Esophagus squamous epithelium (tissue), 4 donors: ENCODE measurements at regions not wholly inside any gene's neighbourhood (a gene's known extent, or its start where the extent isn't known, plus 50 kb on each side); places are given as distances from the start of the nearest gene placed in this dataset.

ENCODE experiments used
- CTCF ChIP-seq, 6 experiments: fragments of 450-650 bp in 4 of 6; fragments of 200-600 bp in 2 of 6; sonication (generic) in 2 of 6; IDR thresholded peaks; one replicate each; pipeline ENCODE4 v1.5.1; 2016 to 2019; ENCODE audit warnings: antibody characterized with exemption in 6 of 6, mild to moderate bottlenecking in 4 of 6, moderate library complexity in 4 of 6
- POLR2A ChIP-seq, 4 donors: fragments of 450-650 bp; IDR thresholded peaks; one replicate each; pipeline ENCODE4 v1.6.1; 2017; ENCODE audit warnings: antibody characterized with exemption in 4 of 4, mild to moderate bottlenecking in 4 of 4, moderate library complexity in 3 of 4

GRCh38 chr10:88039496-88040200 lies 176.2 kb downstream of the PTEN start:
- TF ChIP-seq CTCF (IDR thresholded peaks at IDR 0.05), result no peak
- no peak for TF ChIP-seq POLR2A (IDR thresholded peaks at IDR 0.05)
